GM23338 (cell line): ENCODE measurements at regions not wholly inside any gene's neighbourhood (a gene's known extent, or its start where the extent isn't known, plus 50 kb on each side); places are given as distances from the start of the nearest gene placed in this dataset.

Source experiments
- EZH2 ChIP-seq: fragments of 200-600 bp; sonication (generic); IDR thresholded peaks from one replicate; pipeline ENCODE4 v1.8.0; 2017; ENCODE audit warnings: antibody characterized with exemption, mild to moderate bottlenecking, low read depth; ENCODE audit not compliant: unreplicated experiment
- POLR2AphosphoS5 ChIP-seq: IDR thresholded peaks from 2 replicates; pipeline ENCODE4 v1.6.1; 2016; ENCODE audit warnings: antibody characterized with exemption, low read depth
- TF ChIP-seq, protein P1 (sequence below), 2 experiments: fragments of 200-600 bp in 1 of 2; sonication (generic) in 1 of 2; conservative IDR thresholded peaks; 2 replicates each; pipeline versions ENCODE4 v1.5.1 to v1.6.1; 2016 to 2017; ENCODE audit warnings: antibody characterized with exemption in 2 of 2, low read depth in 2 of 2, mild to moderate bottlenecking in 2 of 2, moderate library complexity in 1 of 2
- TF ChIP-seq, protein P2 (sequence below): IDR thresholded peaks from one replicate; pipeline ENCODE4 v1.6.1; 2018; ENCODE audit warnings: antibody characterized with exemption; ENCODE audit not compliant: unreplicated experiment

DNA sequence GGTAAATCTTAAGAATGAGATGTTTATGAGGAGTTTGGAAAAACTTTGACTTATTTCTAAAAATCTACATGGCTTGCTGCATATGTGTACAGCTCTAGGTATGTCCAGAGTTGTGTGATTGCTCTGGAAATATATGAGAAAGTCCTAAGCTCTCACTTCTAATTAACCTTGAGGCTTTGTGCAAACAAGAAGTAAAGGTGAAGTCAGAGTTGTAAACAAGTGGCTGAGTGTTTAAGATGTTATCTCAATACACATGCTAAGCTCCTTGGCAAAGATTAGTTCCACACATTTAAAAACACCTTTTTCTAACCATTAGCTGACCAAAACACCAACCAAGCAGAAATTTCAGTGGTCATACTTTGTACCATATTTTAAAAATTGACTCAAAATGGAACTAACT, 684.2 kb downstream of the HTR1B start:
- TF ChIP-seq, protein P1, sequence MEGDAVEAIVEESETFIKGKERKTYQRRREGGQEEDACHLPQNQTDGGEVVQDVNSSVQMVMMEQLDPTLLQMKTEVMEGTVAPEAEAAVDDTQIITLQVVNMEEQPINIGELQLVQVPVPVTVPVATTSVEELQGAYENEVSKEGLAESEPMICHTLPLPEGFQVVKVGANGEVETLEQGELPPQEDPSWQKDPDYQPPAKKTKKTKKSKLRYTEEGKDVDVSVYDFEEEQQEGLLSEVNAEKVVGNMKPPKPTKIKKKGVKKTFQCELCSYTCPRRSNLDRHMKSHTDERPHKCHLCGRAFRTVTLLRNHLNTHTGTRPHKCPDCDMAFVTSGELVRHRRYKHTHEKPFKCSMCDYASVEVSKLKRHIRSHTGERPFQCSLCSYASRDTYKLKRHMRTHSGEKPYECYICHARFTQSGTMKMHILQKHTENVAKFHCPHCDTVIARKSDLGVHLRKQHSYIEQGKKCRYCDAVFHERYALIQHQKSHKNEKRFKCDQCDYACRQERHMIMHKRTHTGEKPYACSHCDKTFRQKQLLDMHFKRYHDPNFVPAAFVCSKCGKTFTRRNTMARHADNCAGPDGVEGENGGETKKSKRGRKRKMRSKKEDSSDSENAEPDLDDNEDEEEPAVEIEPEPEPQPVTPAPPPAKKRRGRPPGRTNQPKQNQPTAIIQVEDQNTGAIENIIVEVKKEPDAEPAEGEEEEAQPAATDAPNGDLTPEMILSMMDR (conservative IDR thresholded peaks at IDR 0.05; ENCODE audit: low read depth in 2 of 2) = no peak
- TF ChIP-seq, protein P2, sequence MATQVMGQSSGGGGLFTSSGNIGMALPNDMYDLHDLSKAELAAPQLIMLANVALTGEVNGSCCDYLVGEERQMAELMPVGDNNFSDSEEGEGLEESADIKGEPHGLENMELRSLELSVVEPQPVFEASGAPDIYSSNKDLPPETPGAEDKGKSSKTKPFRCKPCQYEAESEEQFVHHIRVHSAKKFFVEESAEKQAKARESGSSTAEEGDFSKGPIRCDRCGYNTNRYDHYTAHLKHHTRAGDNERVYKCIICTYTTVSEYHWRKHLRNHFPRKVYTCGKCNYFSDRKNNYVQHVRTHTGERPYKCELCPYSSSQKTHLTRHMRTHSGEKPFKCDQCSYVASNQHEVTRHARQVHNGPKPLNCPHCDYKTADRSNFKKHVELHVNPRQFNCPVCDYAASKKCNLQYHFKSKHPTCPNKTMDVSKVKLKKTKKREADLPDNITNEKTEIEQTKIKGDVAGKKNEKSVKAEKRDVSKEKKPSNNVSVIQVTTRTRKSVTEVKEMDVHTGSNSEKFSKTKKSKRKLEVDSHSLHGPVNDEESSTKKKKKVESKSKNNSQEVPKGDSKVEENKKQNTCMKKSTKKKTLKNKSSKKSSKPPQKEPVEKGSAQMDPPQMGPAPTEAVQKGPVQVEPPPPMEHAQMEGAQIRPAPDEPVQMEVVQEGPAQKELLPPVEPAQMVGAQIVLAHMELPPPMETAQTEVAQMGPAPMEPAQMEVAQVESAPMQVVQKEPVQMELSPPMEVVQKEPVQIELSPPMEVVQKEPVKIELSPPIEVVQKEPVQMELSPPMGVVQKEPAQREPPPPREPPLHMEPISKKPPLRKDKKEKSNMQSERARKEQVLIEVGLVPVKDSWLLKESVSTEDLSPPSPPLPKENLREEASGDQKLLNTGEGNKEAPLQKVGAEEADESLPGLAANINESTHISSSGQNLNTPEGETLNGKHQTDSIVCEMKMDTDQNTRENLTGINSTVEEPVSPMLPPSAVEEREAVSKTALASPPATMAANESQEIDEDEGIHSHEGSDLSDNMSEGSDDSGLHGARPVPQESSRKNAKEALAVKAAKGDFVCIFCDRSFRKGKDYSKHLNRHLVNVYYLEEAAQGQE = no peak
- TF ChIP-seq POLR2AphosphoS5 = no peak
- TF ChIP-seq EZH2 = no peak
